ENCODE measurements at regions not wholly inside any gene's neighbourhood (a gene's known extent, or its start where the extent isn't known, plus 50 kb on each side); places are given as distances from the start of the nearest gene placed in this dataset.

DNA sequence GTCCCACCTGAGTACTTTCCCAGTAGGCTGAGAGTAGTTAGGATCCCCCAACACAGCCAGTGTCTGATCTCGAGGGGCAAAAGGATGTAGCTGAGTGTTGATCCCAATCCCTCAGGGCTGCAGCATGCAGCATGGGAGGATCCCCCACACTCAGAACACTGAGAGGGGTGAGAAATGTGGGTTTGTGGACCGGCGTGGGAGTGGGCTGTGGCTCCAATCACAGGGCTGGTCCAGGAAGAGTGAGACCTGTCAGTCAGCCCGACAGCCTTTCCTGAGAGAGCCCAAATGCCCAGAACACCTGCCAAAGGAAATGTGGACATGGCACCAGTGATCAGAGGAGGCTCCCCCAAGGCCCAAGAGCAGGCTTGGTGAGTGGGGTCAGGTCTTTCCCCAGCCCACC, 228.3 kb upstream of the MGAT4C start:
- Histone ChIP-seq H3K4me3 (ENCODE audit: low read length) (no peak overlapping the region), H3K36me3 (ENCODE audit: insufficient read depth, low read length) (no peaks in the 10 kb centered on the region), H4K20me1 (ENCODE audit: insufficient read depth) (no peaks in the 10 kb centered on the region), H3K4me2 (ENCODE audit: low read length) (no peak overlapping the region), H2AFZ (ENCODE audit: low read depth, low read length) (no peak overlapping the region), H3F3A (ENCODE audit: insufficient read depth, low read length, poor library complexity, severe bottlenecking) (no peaks in the 10 kb centered on the region), H3K27me3 (ENCODE audit: insufficient read depth, low read depth, low read length) (no peaks in the 10 kb centered on the region), H3K27ac (ENCODE audit: low read length) (no peak overlapping the region), H3K9me3 (ENCODE audit: low read length) (no peaks in the 10 kb centered on the region), H3K9me2 (ENCODE audit: insufficient read depth, low read length) (no peaks in the 10 kb centered on the region), H3K79me2 (replicated peaks; ENCODE audit: insufficient read depth, low read length) (no peaks in the 10 kb centered on the region), H3K9ac (ENCODE audit: low read length) (no peak overlapping the region)
- TF ChIP-seq, protein P1, sequence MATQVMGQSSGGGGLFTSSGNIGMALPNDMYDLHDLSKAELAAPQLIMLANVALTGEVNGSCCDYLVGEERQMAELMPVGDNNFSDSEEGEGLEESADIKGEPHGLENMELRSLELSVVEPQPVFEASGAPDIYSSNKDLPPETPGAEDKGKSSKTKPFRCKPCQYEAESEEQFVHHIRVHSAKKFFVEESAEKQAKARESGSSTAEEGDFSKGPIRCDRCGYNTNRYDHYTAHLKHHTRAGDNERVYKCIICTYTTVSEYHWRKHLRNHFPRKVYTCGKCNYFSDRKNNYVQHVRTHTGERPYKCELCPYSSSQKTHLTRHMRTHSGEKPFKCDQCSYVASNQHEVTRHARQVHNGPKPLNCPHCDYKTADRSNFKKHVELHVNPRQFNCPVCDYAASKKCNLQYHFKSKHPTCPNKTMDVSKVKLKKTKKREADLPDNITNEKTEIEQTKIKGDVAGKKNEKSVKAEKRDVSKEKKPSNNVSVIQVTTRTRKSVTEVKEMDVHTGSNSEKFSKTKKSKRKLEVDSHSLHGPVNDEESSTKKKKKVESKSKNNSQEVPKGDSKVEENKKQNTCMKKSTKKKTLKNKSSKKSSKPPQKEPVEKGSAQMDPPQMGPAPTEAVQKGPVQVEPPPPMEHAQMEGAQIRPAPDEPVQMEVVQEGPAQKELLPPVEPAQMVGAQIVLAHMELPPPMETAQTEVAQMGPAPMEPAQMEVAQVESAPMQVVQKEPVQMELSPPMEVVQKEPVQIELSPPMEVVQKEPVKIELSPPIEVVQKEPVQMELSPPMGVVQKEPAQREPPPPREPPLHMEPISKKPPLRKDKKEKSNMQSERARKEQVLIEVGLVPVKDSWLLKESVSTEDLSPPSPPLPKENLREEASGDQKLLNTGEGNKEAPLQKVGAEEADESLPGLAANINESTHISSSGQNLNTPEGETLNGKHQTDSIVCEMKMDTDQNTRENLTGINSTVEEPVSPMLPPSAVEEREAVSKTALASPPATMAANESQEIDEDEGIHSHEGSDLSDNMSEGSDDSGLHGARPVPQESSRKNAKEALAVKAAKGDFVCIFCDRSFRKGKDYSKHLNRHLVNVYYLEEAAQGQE (IDR thresholded peaks at IDR 0.05; ENCODE audit: borderline replicate concordance), result no peak
- TF ChIP-seq, protein P2, sequence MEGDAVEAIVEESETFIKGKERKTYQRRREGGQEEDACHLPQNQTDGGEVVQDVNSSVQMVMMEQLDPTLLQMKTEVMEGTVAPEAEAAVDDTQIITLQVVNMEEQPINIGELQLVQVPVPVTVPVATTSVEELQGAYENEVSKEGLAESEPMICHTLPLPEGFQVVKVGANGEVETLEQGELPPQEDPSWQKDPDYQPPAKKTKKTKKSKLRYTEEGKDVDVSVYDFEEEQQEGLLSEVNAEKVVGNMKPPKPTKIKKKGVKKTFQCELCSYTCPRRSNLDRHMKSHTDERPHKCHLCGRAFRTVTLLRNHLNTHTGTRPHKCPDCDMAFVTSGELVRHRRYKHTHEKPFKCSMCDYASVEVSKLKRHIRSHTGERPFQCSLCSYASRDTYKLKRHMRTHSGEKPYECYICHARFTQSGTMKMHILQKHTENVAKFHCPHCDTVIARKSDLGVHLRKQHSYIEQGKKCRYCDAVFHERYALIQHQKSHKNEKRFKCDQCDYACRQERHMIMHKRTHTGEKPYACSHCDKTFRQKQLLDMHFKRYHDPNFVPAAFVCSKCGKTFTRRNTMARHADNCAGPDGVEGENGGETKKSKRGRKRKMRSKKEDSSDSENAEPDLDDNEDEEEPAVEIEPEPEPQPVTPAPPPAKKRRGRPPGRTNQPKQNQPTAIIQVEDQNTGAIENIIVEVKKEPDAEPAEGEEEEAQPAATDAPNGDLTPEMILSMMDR (IDR thresholded peaks at IDR 0.05; ENCODE audit: poor library complexity, severe bottlenecking), result no peak
- TF ChIP-seq SMC3 (conservative IDR thresholded peaks at IDR 0.05; ENCODE audit: poor library complexity), result no peak
- TF ChIP-seq TAF1 (IDR thresholded peaks at IDR 0.05; ENCODE audit: low read depth), result no peak
- TF ChIP-seq RAD21 (conservative IDR thresholded peaks at IDR 0.05), result no peak
- no peak for TF ChIP-seq POLR2AphosphoS5 (IDR thresholded peaks at IDR 0.05)
- no peak for TF ChIP-seq EZH2 (IDR thresholded peaks at IDR 0.05; ENCODE audit: borderline replicate concordance, insufficient read depth, low read length, poor library complexity, severe bottlenecking)
- TF ChIP-seq EP300 (conservative IDR thresholded peaks at IDR 0.05; ENCODE audit: poor library complexity, severe bottlenecking), result no peak
- no peak for TF ChIP-seq MXI1 (conservative IDR thresholded peaks at IDR 0.05; ENCODE audit: poor library complexity, severe bottlenecking)

DNA sequence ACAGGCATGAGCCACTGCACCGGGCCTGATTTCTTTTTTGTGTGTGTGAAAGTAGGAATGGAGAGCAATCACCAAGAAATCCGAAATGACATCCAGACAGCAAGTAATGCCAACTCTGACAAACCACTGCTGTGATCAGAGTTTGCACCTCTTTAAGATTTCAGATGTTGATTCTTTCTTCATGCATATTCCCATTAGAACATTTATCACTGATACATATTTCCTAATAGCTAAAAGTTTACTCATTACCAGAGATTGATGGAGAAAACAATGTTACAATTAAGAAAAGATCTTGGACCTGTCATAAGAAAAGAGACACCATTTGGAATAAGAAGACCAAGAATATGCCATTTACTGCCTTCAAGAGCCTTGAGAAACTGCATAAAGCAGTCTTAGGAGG, 217.0 kb upstream of the MGAT4C start:
- no peaks in the 10 kb centered on the region for H3K9me2 ChIP-seq (ENCODE audit: insufficient read depth, low read length)
- no peaks in the 10 kb centered on the region for H3F3A ChIP-seq (ENCODE audit: insufficient read depth, low read length, poor library complexity, severe bottlenecking)
- no peak overlapping the region for H2AFZ ChIP-seq (ENCODE audit: low read depth, low read length)
- no peak for TF ChIP-seq EZH2 (IDR thresholded peaks at IDR 0.05; ENCODE audit: borderline replicate concordance, insufficient read depth, low read length, poor library complexity, severe bottlenecking)
- TF ChIP-seq MXI1 (conservative IDR thresholded peaks at IDR 0.05; ENCODE audit: poor library complexity, severe bottlenecking), result no peak
- no peak for TF ChIP-seq EP300 (conservative IDR thresholded peaks at IDR 0.05; ENCODE audit: poor library complexity, severe bottlenecking)
- no peak for TF ChIP-seq SMC3 (conservative IDR thresholded peaks at IDR 0.05; ENCODE audit: poor library complexity)
- TF ChIP-seq, protein P2 (IDR thresholded peaks at IDR 0.05; ENCODE audit: poor library complexity, severe bottlenecking), result no peak
- no peak for TF ChIP-seq POLR2AphosphoS5 (IDR thresholded peaks at IDR 0.05)
- TF ChIP-seq TAF1 (IDR thresholded peaks at IDR 0.05; ENCODE audit: low read depth), result no peak
- TF ChIP-seq, protein P1 (IDR thresholded peaks at IDR 0.05; ENCODE audit: borderline replicate concordance), result no peak
- no peak for TF ChIP-seq RAD21 (conservative IDR thresholded peaks at IDR 0.05)
- no peak overlapping the region for H3K9ac ChIP-seq (ENCODE audit: low read length)
- H3K36me3 ChIP-seq (ENCODE audit: insufficient read depth, low read length), result no peaks in the 10 kb centered on the region
- H3K79me2 ChIP-seq (replicated peaks; ENCODE audit: insufficient read depth, low read length), result no peaks in the 10 kb centered on the region
- no peak overlapping the region for H3K4me3 ChIP-seq (ENCODE audit: low read length)
- H3K27me3 ChIP-seq (ENCODE audit: insufficient read depth, low read depth, low read length), result no peaks in the 10 kb centered on the region
- H4K20me1 ChIP-seq (ENCODE audit: insufficient read depth), result no peaks in the 10 kb centered on the region
- no peak overlapping the region for H3K27ac ChIP-seq (ENCODE audit: low read length)
- H3K9me3 ChIP-seq (ENCODE audit: low read length), result no peaks in the 10 kb centered on the region
- no peak overlapping the region for H3K4me2 ChIP-seq (ENCODE audit: low read length)

Measured in neural cell (in vitro differentiated cells).